ENCODE measurements at regions not wholly inside any gene's neighbourhood (a gene's known extent, or its start where the extent isn't known, plus 50 kb on each side); places are given as distances from the start of the nearest gene placed in this dataset.
"Not testable (repeated sequence)": the region's sequence is repeated elsewhere in the genome, so short reads cannot be mapped to it uniquely, and the experiment has no call there.

DNA sequence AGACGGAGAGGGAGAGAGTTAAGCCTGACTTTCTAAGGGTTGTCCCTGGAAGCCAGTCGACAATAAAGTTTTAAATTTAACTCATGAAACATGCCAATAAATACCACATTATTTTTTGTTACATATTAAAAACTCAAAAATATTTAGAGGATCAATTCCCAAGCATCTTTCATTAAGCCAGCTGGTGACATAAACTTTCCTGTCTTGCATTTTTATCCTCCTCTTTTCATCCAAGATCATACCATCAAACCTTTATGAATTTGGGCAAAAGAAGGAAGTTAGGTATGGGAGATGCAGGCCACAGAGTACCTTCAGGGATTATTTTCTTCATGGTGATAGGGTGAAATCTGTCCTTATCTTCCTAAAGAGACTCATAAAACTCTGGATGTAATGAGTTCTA is 178.3 kb upstream of the FBXL17 start:
- Histone ChIP-seq H3K4me1 (ENCODE audit: control insufficient read depth, extremely low read depth, insufficient read depth, low read length) (peaks cover 3% of the 10 kb centered on the region), H3K4me2 (ENCODE audit: extremely low read depth, insufficient read depth, low read length) (no peak overlapping the region), H3K79me2 (ENCODE audit: control insufficient read depth, insufficient read depth, low read length) (no peaks in the 10 kb centered on the region), H3K9me3 (ENCODE audit: control insufficient read depth, insufficient read depth, low read depth, low read length) (no peaks in the 10 kb centered on the region), H2AFZ (ENCODE audit: low read length) (no peak overlapping the region), H3K27me3 (ENCODE audit: control insufficient read depth, insufficient read depth, low read length) (no peaks in the 10 kb centered on the region), H3K9ac (ENCODE audit: insufficient read depth, low read length) (no peak overlapping the region), H3K36me3 (ENCODE audit: control insufficient read depth, insufficient read depth, low read length) (no peaks in the 10 kb centered on the region), H3K4me3 (replicated peaks in 1 of 4; ENCODE audit: control extremely low read depth in 1 of 4, insufficient read depth in 1 of 4, low read depth in 3 of 4, low read length in 4 of 4) (no peak overlapping the region), H4K20me1 (ENCODE audit: control insufficient read depth, extremely low read depth, insufficient read depth, low read length) (no peaks in the 10 kb centered on the region), H3K27ac (ENCODE audit: insufficient read depth, low read length) (no peak overlapping the region)
- no peak for DNase-seq (ENCODE audit: low read depth in 2 of 2)
- TF ChIP-seq CTCF (conservative IDR thresholded peaks at IDR 0.05 in 1 of 2, IDR thresholded peaks at IDR 0.05 in 1 of 2; ENCODE audit: low read depth in 1 of 2, low read length in 2 of 2) (no peak), EZH2 (IDR thresholded peaks at IDR 0.05; ENCODE audit: low read length, missing control alignments) (no peak)

DNA sequence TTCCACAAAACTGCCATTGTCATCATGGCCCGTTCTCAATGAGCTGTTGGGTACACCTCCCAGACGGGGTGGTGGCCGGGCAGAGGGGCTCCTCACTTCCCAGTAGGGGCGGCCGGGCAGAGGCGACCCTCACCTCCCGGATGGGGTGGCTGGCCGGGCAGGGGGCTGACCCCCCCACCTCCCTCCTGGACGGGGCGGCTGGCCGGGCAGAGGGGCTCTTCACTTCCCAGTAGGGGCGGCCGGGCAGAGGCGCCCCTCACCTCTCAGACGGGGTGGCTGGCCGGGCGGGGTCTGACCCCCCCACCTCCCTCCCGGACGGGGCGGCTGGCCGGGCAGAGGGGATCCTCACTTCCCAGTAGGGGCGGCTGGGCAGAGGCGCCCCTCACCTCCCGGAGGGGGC is 176.9 kb upstream of the FBXL17 start:
- not testable (repeated sequence) for H3K9ac ChIP-seq (ENCODE audit: insufficient read depth, low read length); H3K27ac ChIP-seq (ENCODE audit: insufficient read depth, low read length); H3K4me1 ChIP-seq (ENCODE audit: control insufficient read depth, extremely low read depth, insufficient read depth, low read length); H4K20me1 ChIP-seq (ENCODE audit: control insufficient read depth, extremely low read depth, insufficient read depth, low read length); H2AFZ ChIP-seq (ENCODE audit: low read length); H3K27me3 ChIP-seq (ENCODE audit: control insufficient read depth, insufficient read depth, low read length); H3K4me3 ChIP-seq (replicated peaks in 1 of 4; ENCODE audit: control extremely low read depth in 1 of 4, insufficient read depth in 1 of 4, low read depth in 3 of 4, low read length in 4 of 4); H3K79me2 ChIP-seq (ENCODE audit: control insufficient read depth, insufficient read depth, low read length); H3K36me3 ChIP-seq (ENCODE audit: control insufficient read depth, insufficient read depth, low read length); DNase-seq (ENCODE audit: low read depth in 2 of 2); H3K9me3 ChIP-seq (ENCODE audit: control insufficient read depth, insufficient read depth, low read depth, low read length); H3K4me2 ChIP-seq (ENCODE audit: extremely low read depth, insufficient read depth, low read length)

GRCh38 chr5:108558142-108558541 is 176.2 kb upstream of the FBXL17 start:
- not testable (repeated sequence) for H4K20me1 ChIP-seq (ENCODE audit: control insufficient read depth, extremely low read depth, insufficient read depth, low read length); H3K9ac ChIP-seq (ENCODE audit: insufficient read depth, low read length); H2AFZ ChIP-seq (ENCODE audit: low read length); H3K27ac ChIP-seq (ENCODE audit: insufficient read depth, low read length); H3K4me3 ChIP-seq (replicated peaks in 1 of 4; ENCODE audit: control extremely low read depth in 1 of 4, insufficient read depth in 1 of 4, low read depth in 3 of 4, low read length in 4 of 4); H3K27me3 ChIP-seq (ENCODE audit: control insufficient read depth, insufficient read depth, low read length); DNase-seq (ENCODE audit: low read depth in 2 of 2); H3K4me2 ChIP-seq (ENCODE audit: extremely low read depth, insufficient read depth, low read length); H3K4me1 ChIP-seq (ENCODE audit: control insufficient read depth, extremely low read depth, insufficient read depth, low read length); H3K9me3 ChIP-seq (ENCODE audit: control insufficient read depth, insufficient read depth, low read depth, low read length); H3K36me3 ChIP-seq (ENCODE audit: control insufficient read depth, insufficient read depth, low read length); H3K79me2 ChIP-seq (ENCODE audit: control insufficient read depth, insufficient read depth, low read length)

- Histone ChIP-seq H4K20me1 (ENCODE audit: control insufficient read depth, extremely low read depth, insufficient read depth, low read length) (no peaks in the 10 kb centered on the region), H3K27me3 (ENCODE audit: control insufficient read depth, insufficient read depth, low read length) (no peaks in the 10 kb centered on the region), H3K4me2 (ENCODE audit: extremely low read depth, insufficient read depth, low read length) (no peak overlapping the region), H3K79me2 (ENCODE audit: control insufficient read depth, insufficient read depth, low read length) (no peaks in the 10 kb centered on the region), H3K9ac (ENCODE audit: insufficient read depth, low read length) (no peak overlapping the region), H2AFZ (ENCODE audit: low read length) (no peak overlapping the region), H3K9me3 (ENCODE audit: control insufficient read depth, insufficient read depth, low read depth, low read length) (no peaks in the 10 kb centered on the region), H3K4me1 (ENCODE audit: control insufficient read depth, extremely low read depth, insufficient read depth, low read length) (peaks cover 3% of the 10 kb centered on the region), H3K4me3 (replicated peaks in 1 of 4; ENCODE audit: control extremely low read depth in 1 of 4, insufficient read depth in 1 of 4, low read depth in 3 of 4, low read length in 4 of 4) (no peak overlapping the region), H3K36me3 (ENCODE audit: control insufficient read depth, insufficient read depth, low read length) (no peaks in the 10 kb centered on the region), H3K27ac (ENCODE audit: insufficient read depth, low read length) (no peak overlapping the region)
- DNase-seq (ENCODE audit: low read depth in 2 of 2), result no peak
- TF ChIP-seq EZH2 (IDR thresholded peaks at IDR 0.05; ENCODE audit: low read length, missing control alignments), result no peak
- TF ChIP-seq CTCF (conservative IDR thresholded peaks at IDR 0.05 in 1 of 2, IDR thresholded peaks at IDR 0.05 in 1 of 2; ENCODE audit: low read depth in 1 of 2, low read length in 2 of 2), result no peak
Measured at GRCh38 chr5:108557686-108558085, 175.8 kb upstream of the FBXL17 start.

Data from fibroblast of lung (primary cell).